ENCODE measurements at regions not wholly inside any gene's neighbourhood (a gene's known extent, or its start where the extent isn't known, plus 50 kb on each side); places are given as distances from the start of the nearest gene placed in this dataset.

- no peak for TF ChIP-seq POLR2AphosphoS5 (IDR thresholded peaks at IDR 0.05; ENCODE audit: low read depth, low read length)
Measured at GRCh38 chr2:16466821-16467151, 198.8 kb downstream of the CYRIA start.

- TF ChIP-seq FOXP2 (optimal IDR thresholded peaks at IDR 0.05; ENCODE audit: borderline replicate concordance, extremely low read depth, extremely low read length, insufficient read depth) = no peak
- TF ChIP-seq REST (IDR thresholded peaks at IDR 0.05; ENCODE audit: insufficient read depth in 1 of 2, low read depth in 2 of 2, low read length in 2 of 2) = no peak
- no peak for TF ChIP-seq SIN3A (IDR thresholded peaks at IDR 0.05; ENCODE audit: borderline replicate concordance, insufficient read depth, low read length)
- TF ChIP-seq POLR2AphosphoS5 (IDR thresholded peaks at IDR 0.05; ENCODE audit: low read depth, low read length) = no peak
- TF ChIP-seq TAF1 (IDR thresholded peaks at IDR 0.05; ENCODE audit: borderline replicate concordance, insufficient read depth, low read length) = no peak
Measured at GRCh38 chr2:16466133-16466820, 199.4 kb downstream of the CYRIA start.

- TF ChIP-seq POLR2AphosphoS5 (IDR thresholded peaks at IDR 0.05; ENCODE audit: low read depth, low read length) (no peak), SIN3A (IDR thresholded peaks at IDR 0.05; ENCODE audit: borderline replicate concordance, insufficient read depth, low read length) (no peak), FOXP2 (optimal IDR thresholded peaks at IDR 0.05; ENCODE audit: borderline replicate concordance, extremely low read depth, extremely low read length, insufficient read depth) (no peak), REST (IDR thresholded peaks at IDR 0.05; ENCODE audit: insufficient read depth in 1 of 2, low read depth in 2 of 2, low read length in 2 of 2) (no peak), TAF1 (IDR thresholded peaks at IDR 0.05; ENCODE audit: borderline replicate concordance, insufficient read depth, low read length) (no peak)
Measured at GRCh38 chr2:16464641-16465040, 201.0 kb downstream of the CYRIA start.

- TF ChIP-seq TAF1 (IDR thresholded peaks at IDR 0.05; ENCODE audit: borderline replicate concordance, insufficient read depth, low read length) = no peak
- no peak for TF ChIP-seq REST (IDR thresholded peaks at IDR 0.05; ENCODE audit: insufficient read depth in 1 of 2, low read depth in 2 of 2, low read length in 2 of 2)
- no peak for TF ChIP-seq FOXP2 (optimal IDR thresholded peaks at IDR 0.05; ENCODE audit: borderline replicate concordance, extremely low read depth, extremely low read length, insufficient read depth)
- no peak for TF ChIP-seq POLR2AphosphoS5 (IDR thresholded peaks at IDR 0.05; ENCODE audit: low read depth, low read length)
- TF ChIP-seq SIN3A (IDR thresholded peaks at IDR 0.05; ENCODE audit: borderline replicate concordance, insufficient read depth, low read length) = no peak
Measured at GRCh38 chr2:16462958-16463357, 202.7 kb downstream of the CYRIA start.

- TF ChIP-seq TAF1 (IDR thresholded peaks at IDR 0.05; ENCODE audit: borderline replicate concordance, insufficient read depth, low read length) = no peak
- no peak for TF ChIP-seq FOXP2 (optimal IDR thresholded peaks at IDR 0.05; ENCODE audit: borderline replicate concordance, extremely low read depth, extremely low read length, insufficient read depth)
- TF ChIP-seq SIN3A (IDR thresholded peaks at IDR 0.05; ENCODE audit: borderline replicate concordance, insufficient read depth, low read length) = no peak
- TF ChIP-seq REST (IDR thresholded peaks at IDR 0.05; ENCODE audit: insufficient read depth in 1 of 2, low read depth in 2 of 2, low read length in 2 of 2) = no peak
- no peak for TF ChIP-seq POLR2AphosphoS5 (IDR thresholded peaks at IDR 0.05; ENCODE audit: low read depth, low read length)
Measured at GRCh38 chr2:16461672-16462071, 204.0 kb downstream of the CYRIA start.
